ENCODE measurements at regions not wholly inside any gene's neighbourhood (a gene's known extent, or its start where the extent isn't known, plus 50 kb on each side); places are given as distances from the start of the nearest gene placed in this dataset.
A peak's percentile ranks its signal among the peaks of the same experiment; 100 is the strongest.

DNA sequence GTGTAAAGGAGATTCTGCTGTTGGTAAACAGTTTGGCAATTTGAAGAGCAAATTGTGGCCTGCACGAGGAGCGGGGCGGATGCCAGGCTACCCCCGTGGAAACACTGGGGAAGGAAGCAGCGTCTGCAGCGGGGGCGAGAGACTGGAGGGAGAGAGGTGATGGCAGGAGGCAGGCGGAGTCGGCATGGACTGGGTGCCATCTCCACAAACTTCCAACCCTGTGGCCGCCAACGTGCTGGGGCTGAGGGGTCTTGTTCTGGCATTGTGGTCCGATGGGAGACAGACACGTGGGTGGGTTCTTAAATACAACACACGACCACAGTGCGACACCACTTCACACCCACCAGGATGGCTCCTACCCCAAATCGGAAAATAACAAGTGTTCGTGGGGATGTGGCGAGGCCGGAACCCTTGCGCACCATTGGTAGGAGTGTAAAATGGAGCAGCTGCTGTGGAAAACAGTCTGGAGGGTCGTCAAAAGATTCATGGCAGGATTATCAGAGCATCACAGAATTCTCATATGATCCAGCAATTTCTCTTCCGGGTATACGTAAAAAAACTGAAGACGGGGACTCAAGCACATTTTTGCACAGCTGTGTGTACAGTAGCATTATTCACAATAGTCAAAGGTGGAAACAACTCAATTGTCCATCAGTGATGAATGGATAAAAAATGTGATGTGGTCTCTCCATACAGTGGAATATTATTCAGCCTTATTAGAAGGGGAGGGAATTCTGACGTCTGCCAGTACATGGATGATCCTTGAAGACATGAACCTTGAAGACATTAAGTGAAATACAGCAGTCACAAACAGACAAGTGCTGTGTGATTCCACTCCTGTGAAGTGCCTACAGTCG is 82.4 kb upstream of the HPCAL1 start:
- no TSS peak for BruUV-seq (replicated peaks)
- no peaks in the 10 kb centered on the region for H3K79me2 ChIP-seq (ENCODE audit: control insufficient read depth, insufficient read depth, low read length)
- in situ Hi-C loops (cut with MboI) (no loop called here), intact Hi-C loops (cut with micrococcal nuclease) (loop anchor here (5.0 kb wide), 1 partner anchor 217 kb away; no protein-coding TSS in a partner anchor)
- H2AFZ ChIP-seq (ENCODE audit: low read depth, low read length): no peak overlapping the region
- H3K4me3 ChIP-seq: no peak overlapping the region
- H4K20me1 ChIP-seq (replicated peaks; ENCODE audit: control insufficient read depth, insufficient read depth, low read length): no peaks in the 10 kb centered on the region
- no peak overlapping the region for H3K4me2 ChIP-seq (ENCODE audit: insufficient read depth, low read length)
- POLR2A ChIA-PET: interaction anchor here (0.5 to 1.4 kb wide), 3 partner anchors 12 to 214 kb away, joined by 3 to 4 read pairs (median 3); no protein-coding TSS in a partner anchor
- H3K27ac ChIP-seq (ENCODE audit: extremely low read depth, low read depth, low read length): no peak overlapping the region
- DNase-seq (ENCODE audit: extremely low read depth in 1 of 4, low spot score in 3 of 4) (no peak), ATAC-seq (no peak), FAIRE-seq (peak; percentile 70)
- no peaks in the 10 kb centered on the region for H3K9me3 ChIP-seq (replicated peaks; ENCODE audit: control insufficient read depth, insufficient read depth, low read depth, low read length)
- TF ChIP-seq POLR2AphosphoS2 (IDR thresholded peaks at IDR 0.05; ENCODE audit: low read length) (no peak), TCF3 (CRISPR knock-in tag; IDR thresholded peaks at IDR 0.05) (no peak), TRIM24 (IDR thresholded peaks at IDR 0.05) (no peak), SIRT6 (IDR thresholded peaks at IDR 0.05; ENCODE audit: low read depth, low read length) (no peak), RAD21 (CRISPR knock-in tag; conservative IDR thresholded peaks at IDR 0.05 in 1 of 2, IDR thresholded peaks at IDR 0.05 in 1 of 2) (no peak), TARDBP (IDR thresholded peaks at IDR 0.05) (no peak), MBD2 (IDR thresholded peaks at IDR 0.05; ENCODE audit: borderline replicate concordance, low read depth) (no peak), FOXK1 (CRISPR knock-in tag; IDR thresholded peaks at IDR 0.05; ENCODE audit: borderline replicate concordance) (no peak)
- TF ChIP-seq, protein P1, sequence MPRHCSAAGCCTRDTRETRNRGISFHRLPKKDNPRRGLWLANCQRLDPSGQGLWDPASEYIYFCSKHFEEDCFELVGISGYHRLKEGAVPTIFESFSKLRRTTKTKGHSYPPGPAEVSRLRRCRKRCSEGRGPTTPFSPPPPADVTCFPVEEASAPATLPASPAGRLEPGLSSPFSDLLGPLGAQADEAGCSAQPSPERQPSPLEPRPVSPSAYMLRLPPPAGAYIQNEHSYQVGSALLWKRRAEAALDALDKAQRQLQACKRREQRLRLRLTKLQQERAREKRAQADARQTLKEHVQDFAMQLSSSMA (CRISPR knock-in tag; IDR thresholded peaks at IDR 0.05): no peak
- peaks cover 8 to 30% of the 10 kb centered on the region in 2 experiments; a peak in 3 of 5 replicates for H3K4me1 ChIP-seq (replicated peaks in 1 of 2; ENCODE audit: control insufficient read depth in 2 of 2, insufficient read depth in 2 of 2, low read length in 2 of 2)
- WGBS (ENCODE audit: insufficient coverage, low coverage, missing lambda C conversion rate): 54% methylated on average over 24 of the region's 26 CpGs
- H3K9me1 ChIP-seq (ENCODE audit: control insufficient read depth, insufficient read depth, low read length): no peaks in the 10 kb centered on the region
- H3K9ac ChIP-seq (ENCODE audit: insufficient read depth in 1 of 2, low read depth in 2 of 2, low read length in 2 of 2): peak overlapping the region in 1 of 2 experiments; percentile 41; a peak in 1 of 4 replicates
- no peaks in the 10 kb centered on the region for H3K36me3 ChIP-seq (ENCODE audit: control insufficient read depth, insufficient read depth, low read length)
- peaks cover 0 to 6% of the 10 kb centered on the region in 2 experiments; a peak in 1 of 5 replicates for H3K27me3 ChIP-seq (ENCODE audit: control insufficient read depth in 2 of 2, insufficient read depth in 2 of 2, low read length in 2 of 2)
- CTCF ChIA-PET (ENCODE audit: low intra/inter-chr PET ratio): no interaction called here

Data from K562 (cell line).